ENCODE measurements at regions not wholly inside any gene's neighbourhood (a gene's known extent, or its start where the extent isn't known, plus 50 kb on each side); places are given as distances from the start of the nearest gene placed in this dataset.
A peak's percentile ranks its signal among the peaks of the same experiment; 100 is the strongest.
"Not testable (repeated sequence)": the region's sequence is repeated elsewhere in the genome, so short reads cannot be mapped to it uniquely, and the experiment has no call there.

- Histone ChIP-seq H3K36me3 (no peaks in the 10 kb centered on the region), H3K9me3 (peaks cover 0 to 8% (median 0%) of the 10 kb centered on the region in 12 donors), H3K4me1 (no peaks in the 10 kb centered on the region), H3K27ac (no peak overlapping the region), H3K27me3 (peaks cover 0 to 25% (median 0%) of the 10 kb centered on the region in 9 donors), H3K4me3 (no peak overlapping the region)
- intact Hi-C loops (cut with DNase I), result no loop called here
- no peak for ATAC-seq
- TF ChIP-seq CTCF (IDR thresholded peaks at IDR 0.05) (no peak), POLR2A (IDR thresholded peaks at IDR 0.05) (no peak)
- 88 to 93% (median 91%) methylated on average over 16 of the region's 16 CpGs for WGBS, 4 donors
- DNase-seq, result peak in 1 of 5 donors; percentile 40
Measured at GRCh38 chr22:48819232-48819631, 1008.4 kb downstream of the BRD1 start.

GRCh38 chr22:48817491-48817890 is 1010.2 kb downstream of the BRD1 start:
- H3K4me1 ChIP-seq; DNase-seq; H3K36me3 ChIP-seq; H3K27ac ChIP-seq; H3K4me3 ChIP-seq; ATAC-seq; intact Hi-C loops (cut with DNase I); H3K9me3 ChIP-seq: not testable (repeated sequence)
- H3K27me3 ChIP-seq, result peaks cover 0 to 19% (median 0%) of the 10 kb centered on the region in 9 donors
- WGBS, 4 donors, result 85 to 90% (median 89%) methylated on average over 10 of the region's 10 CpGs

- Histone ChIP-seq H3K27ac (no peak overlapping the region), H3K9me3 (peaks cover 0 to 8% (median 0%) of the 10 kb centered on the region in 12 donors), H3K36me3 (no peaks in the 10 kb centered on the region), H3K4me3 (no peak overlapping the region), H3K4me1 (no peaks in the 10 kb centered on the region), H3K27me3 (peaks cover 0 to 4% (median 0%) of the 10 kb centered on the region in 9 donors)
- intact Hi-C loops (cut with DNase I), result no loop called here
- TF ChIP-seq CTCF (IDR thresholded peaks at IDR 0.05), result no peak
- no peak for TF ChIP-seq POLR2A (IDR thresholded peaks at IDR 0.05)
- DNase-seq, result no peak
- 77 to 84% (median 79%) methylated on average over 7 of the region's 7 CpGs for WGBS, 4 donors
- ATAC-seq, result no peak
Measured at GRCh38 chr22:48811885-48812284, 1015.8 kb downstream of the BRD1 start.

- TF ChIP-seq CTCF (IDR thresholded peaks at IDR 0.05), result no peak
- TF ChIP-seq POLR2A (IDR thresholded peaks at IDR 0.05), result no peak
Measured at GRCh38 chr22:48808038-48808960, 1019.4 kb downstream of the BRD1 start.

More at GRCh38 chr22:48808038-48808960, 1019.4 kb downstream of the BRD1 start:
- Histone ChIP-seq H3K4me3 (no peak overlapping the region), H3K4me1 (no peaks in the 10 kb centered on the region), H3K9me3 (no peaks in the 10 kb centered on the region), H3K36me3 (no peaks in the 10 kb centered on the region), H3K27me3 (peaks cover 0 to 4% (median 0%) of the 10 kb centered on the region in 9 donors), H3K27ac (no peak overlapping the region)
- DNase-seq, result no peak
- 83 to 86% (median 84%) methylated on average over 5 to 7 of the region's 7 CpGs for WGBS, 4 donors
- intact Hi-C loops (cut with DNase I), result no loop called here
- ATAC-seq, result no peak

All from heart left ventricle (tissue), 16 donors.